ENCODE measurements at regions not wholly inside any gene's neighbourhood (a gene's known extent, or its start where the extent isn't known, plus 50 kb on each side); places are given as distances from the start of the nearest gene placed in this dataset.

- TF ChIP-seq CTCF (IDR thresholded peaks at IDR 0.05; ENCODE audit: low read length) (no peak), EZH2 (IDR thresholded peaks at IDR 0.05; ENCODE audit: borderline replicate concordance, low read length) (no peak)
Measured at GRCh38 chr4:58303456-58303855, 1193.3 kb upstream of the IGFBP7 start.

Data from OCI-LY1 (cell line).